NB4 (cell line): ENCODE measurements at regions not wholly inside any gene's neighbourhood (a gene's known extent, or its start where the extent isn't known, plus 50 kb on each side); places are given as distances from the start of the nearest gene placed in this dataset.

Experiments used
- CTCF ChIP-seq: IDR thresholded peaks from one replicate; pipeline ENCODE4 v1.5.1; 2012; ENCODE audit warnings: low read depth, low read length
- POLR2A ChIP-seq: IDR thresholded peaks from 2 replicates; pipeline ENCODE4 v1.6.1; 2011; ENCODE audit warnings: mild to moderate bottlenecking; ENCODE audit not compliant: insufficient read length; ENCODE audit errors: extremely low read depth

- TF ChIP-seq POLR2A (no peak), CTCF (no peak)
These were observed 288.6 kb downstream of the BAMBI start for GRCh38 chr10:28965937-28966336.
